HG03558 (cell line): ENCODE measurements at regions not wholly inside any gene's neighbourhood (a gene's known extent, or its start where the extent isn't known, plus 50 kb on each side); places are given as distances from the start of the nearest gene placed in this dataset.

Experiments used
- ATAC-seq: cut with Tn5 transposase; IDR thresholded peaks from one replicate; pipeline ENCODE4 v1.9.1; 2021; ENCODE audit warnings: moderate number of reproducible peaks; ENCODE audit not compliant: unreplicated experiment; ENCODE audit errors: extremely low read depth

- no peak for ATAC-seq
Measured at GRCh38 chr3:159112724-159113123, 310.9 kb downstream of the MFSD1 start.

- ATAC-seq, result no peak
Measured at GRCh38 chr3:159113221-159113875, 311.5 kb downstream of the MFSD1 start.

GRCh38 chr3:159114582-159114981 is 312.7 kb downstream of the MFSD1 start:
- no peak for ATAC-seq

GRCh38 chr3:159123877-159124276 is 322.0 kb downstream of the MFSD1 start:
- no peak for ATAC-seq

- no peak for ATAC-seq
Measured at GRCh38 chr3:159126261-159127020, 324.6 kb downstream of the MFSD1 start.

GRCh38 chr3:159127021-159127392 is 325.2 kb downstream of the MFSD1 start:
- ATAC-seq, result no peak

GRCh38 chr3:159128628-159129027 is 326.8 kb downstream of the MFSD1 start:
- ATAC-seq, result no peak

- no peak for ATAC-seq
Measured at GRCh38 chr3:159130108-159130507, 328.3 kb downstream of the MFSD1 start.

GRCh38 chr3:159131376-159131775 is 329.5 kb downstream of the MFSD1 start:
- no peak for ATAC-seq

GRCh38 chr3:159137949-159138348 is 336.1 kb downstream of the MFSD1 start:
- no peak for ATAC-seq

GRCh38 chr3:159139326-159139725 is 337.5 kb downstream of the MFSD1 start:
- no peak for ATAC-seq

- ATAC-seq, result no peak
Measured at GRCh38 chr3:159144472-159144871, 342.6 kb downstream of the MFSD1 start.

- ATAC-seq, result no peak
Measured at GRCh38 chr3:159144891-159145290, 343.0 kb downstream of the MFSD1 start.

GRCh38 chr3:159146392-159146791 is 344.5 kb downstream of the MFSD1 start:
- no peak for ATAC-seq

- no peak for ATAC-seq
Measured at GRCh38 chr3:159146856-159147435, 345.1 kb downstream of the MFSD1 start.

- no peak for ATAC-seq
Measured at GRCh38 chr3:159147813-159148212, 346.0 kb downstream of the MFSD1 start.

GRCh38 chr3:159148466-159148865 is 346.6 kb downstream of the MFSD1 start:
- ATAC-seq, result no peak

- no peak for ATAC-seq
Measured at GRCh38 chr3:159149131-159149530, 347.3 kb downstream of the MFSD1 start.

- no peak for ATAC-seq
Measured at GRCh38 chr3:159149633-159150032, 347.8 kb downstream of the MFSD1 start.

GRCh38 chr3:159150180-159150579 is 348.3 kb downstream of the MFSD1 start:
- ATAC-seq, result no peak

GRCh38 chr3:159151130-159151529 is 349.3 kb downstream of the MFSD1 start:
- ATAC-seq, result no peak

GRCh38 chr3:159157275-159157674 is 355.4 kb downstream of the MFSD1 start:
- ATAC-seq, result no peak
